HepG2 (cell line): ENCODE measurements at regions not wholly inside any gene's neighbourhood (a gene's known extent, or its start where the extent isn't known, plus 50 kb on each side); places are given as distances from the start of the nearest gene placed in this dataset.

Source experiments
- CTCF ChIP-seq: sonication (generic); formaldehyde crosslinking; IDR thresholded peaks from 2 replicates; pipeline ENCODE4 v1.5.0; 2020; ENCODE audit warnings: mild to moderate bottlenecking, missing genetic modification reagents, moderate library complexity
- FOXO1 ChIP-seq: sonication (generic); formaldehyde crosslinking; IDR thresholded peaks from 2 replicates; pipeline ENCODE4 v1.4.0; 2020; ENCODE audit warnings: missing genetic modification reagents
- KLF16 ChIP-seq, 2 experiments: sonication (generic) in 1 of 2; formaldehyde crosslinking in 1 of 2; IDR thresholded peaks; 2 replicates each; pipeline versions ENCODE4 v1.6.1 to v1.8.0; 2016 to 2023; ENCODE audit warnings: missing genetic modification reagents in 2 of 2, missing compliant biosample characterization in 1 of 2
- ZFX ChIP-seq: sonication (generic); formaldehyde crosslinking; IDR thresholded peaks from 2 replicates; pipeline ENCODE4 v1.4.0; 2020; ENCODE audit warnings: mild to moderate bottlenecking, low read depth, missing genetic modification reagents, moderate library complexity

GRCh38 chr6:133100865-133101264 lies 140.3 kb upstream of the EYA4 start:
- TF ChIP-seq CTCF (CRISPR knock-in tag) (no peak), FOXO1 (no peak), KLF16 (CRISPR knock-in tag; IDR thresholded peaks at IDR 0.05) (no peak), ZFX (no peak)
